ENCODE measurements at regions not wholly inside any gene's neighbourhood (a gene's known extent, or its start where the extent isn't known, plus 50 kb on each side); places are given as distances from the start of the nearest gene placed in this dataset.

GRCh38 chr1:172770071-172770470 lies 111.2 kb downstream of the FASLG start:
- no CpG with 5 or more reads among the region's 1 CpG for WGBS, 2 experiments (ENCODE audit: extremely low coverage in 2 of 2, insufficient read length in 1 of 2)

More at GRCh38 chr1:172770071-172770470, 111.2 kb downstream of the FASLG start:
- Histone ChIP-seq H4K8ac (ENCODE audit: low read depth in 2 of 2, low read length in 2 of 2) (no peak overlapping the region), H4K20me1 (ENCODE audit: insufficient read depth, low read length) (no peaks in the 10 kb centered on the region), H3K4me1 (ENCODE audit: control insufficient read depth, insufficient read depth, low read length) (no peaks in the 10 kb centered on the region), H2BK20ac (ENCODE audit: low read depth, low read length) (no peak overlapping the region), H3K9ac (ENCODE audit: low read depth, low read length) (no peak overlapping the region), H2BK120ac (ENCODE audit: low read depth, low read length) (no peak overlapping the region), H3K4me2 (ENCODE audit: low read depth, low read length) (no peak overlapping the region), H3K18ac (ENCODE audit: low read depth, low read length) (no peak overlapping the region), H3K9me1 (ENCODE audit: insufficient read depth, low read length) (no peaks in the 10 kb centered on the region), H3K23ac (ENCODE audit: low read depth, low read length) (no peak overlapping the region), H3K36me3 (ENCODE audit: control insufficient read depth, insufficient read depth, low read length) (no peaks in the 10 kb centered on the region), H3K27ac (ENCODE audit: insufficient read depth, low read length) (no peak overlapping the region), H2AK9ac (replicated peaks; ENCODE audit: low read depth, low read length, poor library complexity) (no peak overlapping the region), H3K79me1 (ENCODE audit: low read depth in 1 of 2, low read length in 2 of 2) (no peaks in the 10 kb centered on the region), H3K4ac (ENCODE audit: low read depth, low read length) (no peak overlapping the region), H3K14ac (replicated peaks; ENCODE audit: low read depth, low read length) (no peak overlapping the region), H3K4me3 (ENCODE audit: insufficient read depth, low read depth, low read length) (no peak overlapping the region), H4K91ac (ENCODE audit: insufficient read depth, low read depth, low read length) (no peak overlapping the region), H4K5ac (ENCODE audit: low read depth, low read length) (no peak overlapping the region), H2BK5ac (ENCODE audit: low read depth, low read length, poor library complexity, severe bottlenecking) (no peak overlapping the region), H2BK15ac (ENCODE audit: low read depth, low read length) (no peak overlapping the region), H3K56ac (ENCODE audit: extremely low read depth, insufficient read depth, low read length) (no peak overlapping the region), H2AK5ac (ENCODE audit: low read depth, low read length) (no peak overlapping the region), H3K27me3 (ENCODE audit: control insufficient read depth, insufficient read depth, low read length) (peaks cover 1% of the 10 kb centered on the region; the same call in 1 of the 2 replicates), H2AFZ (replicated peaks; ENCODE audit: low read length, poor library complexity) (no peak overlapping the region), H3K9me3 (ENCODE audit: control insufficient read depth, insufficient read depth, low read length) (no peaks in the 10 kb centered on the region)
- POLR2A ChIA-PET (ENCODE audit: unreplicated experiment), result no interaction called here
- BruUV-seq (replicated peaks), result no TSS peak
- CTCF ChIA-PET, result no interaction called here
- dilution Hi-C loops (cut with HindIII; ENCODE audit: low sequenced_read_pairs, unreplicated experiment), result no loop called here
- no peak for DNase-seq
- in situ Hi-C loops (cut with MboI; ENCODE audit: low sequenced_read_pairs), result loop anchor here (25.0 kb wide), 1 partner anchor 1442 kb away; no protein-coding TSS in a partner anchor
- no peak for ATAC-seq (ENCODE audit: low read depth)
- TF ChIP-seq ELK1 (IDR thresholded peaks at IDR 0.05; ENCODE audit: borderline replicate concordance, low read depth, low read length) (no peak), CEBPB (IDR thresholded peaks at IDR 0.05; ENCODE audit: low read depth, low read length) (no peak), POLR2A (IDR thresholded peaks at IDR 0.05; ENCODE audit: low read depth, low read length) (no peak), FOS (IDR thresholded peaks at IDR 0.05; ENCODE audit: low read depth, low read length) (no peak), NFE2L2 (IDR thresholded peaks at IDR 0.05; ENCODE audit: low read depth, low read length) (no peak), RFX5 (IDR thresholded peaks at IDR 0.05; ENCODE audit: low read depth, low read length) (no peak), MXI1 (IDR thresholded peaks at IDR 0.05; ENCODE audit: borderline replicate concordance, low read depth, low read length) (no peak), RCOR1 (IDR thresholded peaks at IDR 0.05; ENCODE audit: insufficient replicate concordance, low read length) (no peak), MAZ (IDR thresholded peaks at IDR 0.05; ENCODE audit: borderline replicate concordance, low read depth, low read length) (no peak), MAFK (IDR thresholded peaks at IDR 0.05; ENCODE audit: low read depth, low read length) (no peak), SMC3 (IDR thresholded peaks at IDR 0.05; ENCODE audit: low read depth, low read length) (no peak), USF2 (IDR thresholded peaks at IDR 0.05; ENCODE audit: low read depth, low read length) (no peak), BHLHE40 (IDR thresholded peaks at IDR 0.05; ENCODE audit: low read depth, low read length) (no peak), CHD1 (IDR thresholded peaks at IDR 0.05; ENCODE audit: low read depth, low read length) (no peak), RAD21 (IDR thresholded peaks at IDR 0.05; ENCODE audit: low read length) (no peak), CTCF (conservative IDR thresholded peaks at IDR 0.05; ENCODE audit: low read depth, low read length) (no peak)
- intact Hi-C loops (cut with micrococcal nuclease), result no loop called here

Data from IMR-90 (cell line).